GM10266 (cell line): ENCODE measurements at regions not wholly inside any gene's neighbourhood (a gene's known extent, or its start where the extent isn't known, plus 50 kb on each side); places are given as distances from the start of the nearest gene placed in this dataset.

Experiments used
- DNase-seq: peaks from one replicate; pipeline ENCODE4 v3.0.0; 2012; ENCODE audit errors: extremely low spot score
- TF ChIP-seq, protein P1 (sequence below): IDR thresholded peaks from 2 replicates; pipeline ENCODE4 v1.5.1; 2012; ENCODE audit warnings: mild to moderate bottlenecking, low read depth; ENCODE audit not compliant: control insufficient read depth, insufficient read depth; ENCODE audit errors: missing control alignments

DNA sequence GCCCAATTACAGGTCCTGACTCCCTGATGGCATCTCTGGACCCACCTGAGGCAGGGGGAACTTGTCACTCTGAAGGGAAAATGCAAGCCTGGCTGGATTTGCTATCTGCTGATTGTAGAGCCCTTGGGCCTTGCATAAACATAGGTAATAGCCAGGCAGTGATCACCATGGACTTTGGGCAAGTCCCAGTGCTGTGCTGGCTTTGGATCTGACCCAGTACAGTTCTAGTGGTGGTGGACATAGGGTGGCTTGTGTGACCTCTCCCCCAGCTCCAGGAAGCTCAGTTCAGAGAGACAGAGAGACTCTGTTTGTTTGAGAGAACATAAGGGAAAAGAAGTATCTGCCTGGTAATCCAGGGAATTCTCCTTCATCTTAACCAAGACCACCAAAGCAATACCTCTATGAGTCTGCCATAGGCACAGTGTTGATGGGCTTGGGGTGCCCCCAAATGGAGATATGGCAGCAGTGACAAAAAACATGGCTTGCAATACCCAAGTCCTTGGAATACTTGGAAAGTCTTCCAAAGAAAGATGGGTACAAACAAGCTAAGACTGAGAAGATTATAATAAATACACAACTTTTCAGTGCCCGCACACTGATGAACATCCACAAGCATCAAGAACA, 348.5 kb downstream of the PYDC2 start:
- DNase-seq, result no peak
- TF ChIP-seq, protein P1, sequence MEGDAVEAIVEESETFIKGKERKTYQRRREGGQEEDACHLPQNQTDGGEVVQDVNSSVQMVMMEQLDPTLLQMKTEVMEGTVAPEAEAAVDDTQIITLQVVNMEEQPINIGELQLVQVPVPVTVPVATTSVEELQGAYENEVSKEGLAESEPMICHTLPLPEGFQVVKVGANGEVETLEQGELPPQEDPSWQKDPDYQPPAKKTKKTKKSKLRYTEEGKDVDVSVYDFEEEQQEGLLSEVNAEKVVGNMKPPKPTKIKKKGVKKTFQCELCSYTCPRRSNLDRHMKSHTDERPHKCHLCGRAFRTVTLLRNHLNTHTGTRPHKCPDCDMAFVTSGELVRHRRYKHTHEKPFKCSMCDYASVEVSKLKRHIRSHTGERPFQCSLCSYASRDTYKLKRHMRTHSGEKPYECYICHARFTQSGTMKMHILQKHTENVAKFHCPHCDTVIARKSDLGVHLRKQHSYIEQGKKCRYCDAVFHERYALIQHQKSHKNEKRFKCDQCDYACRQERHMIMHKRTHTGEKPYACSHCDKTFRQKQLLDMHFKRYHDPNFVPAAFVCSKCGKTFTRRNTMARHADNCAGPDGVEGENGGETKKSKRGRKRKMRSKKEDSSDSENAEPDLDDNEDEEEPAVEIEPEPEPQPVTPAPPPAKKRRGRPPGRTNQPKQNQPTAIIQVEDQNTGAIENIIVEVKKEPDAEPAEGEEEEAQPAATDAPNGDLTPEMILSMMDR, result no peak

DNA sequence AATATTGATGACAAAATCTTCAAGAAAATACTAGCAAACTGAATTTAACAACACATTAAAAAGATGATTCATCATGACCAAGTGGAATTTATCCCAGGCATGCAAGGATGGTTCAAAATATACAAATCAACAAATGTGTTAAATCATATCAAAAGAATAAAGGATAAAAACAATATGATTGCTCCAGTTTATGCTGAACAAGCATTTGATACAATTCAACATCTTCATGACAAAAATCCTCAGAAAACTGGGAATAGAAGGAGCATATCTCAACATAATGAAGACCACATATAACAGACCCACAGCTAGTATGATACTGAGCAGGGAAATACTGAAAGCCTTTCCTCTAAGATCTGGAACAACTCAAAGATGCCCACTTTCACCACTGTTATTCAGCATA, 352.3 kb downstream of the PYDC2 start:
- no peak for DNase-seq
- TF ChIP-seq, protein P1, result no peak

DNA sequence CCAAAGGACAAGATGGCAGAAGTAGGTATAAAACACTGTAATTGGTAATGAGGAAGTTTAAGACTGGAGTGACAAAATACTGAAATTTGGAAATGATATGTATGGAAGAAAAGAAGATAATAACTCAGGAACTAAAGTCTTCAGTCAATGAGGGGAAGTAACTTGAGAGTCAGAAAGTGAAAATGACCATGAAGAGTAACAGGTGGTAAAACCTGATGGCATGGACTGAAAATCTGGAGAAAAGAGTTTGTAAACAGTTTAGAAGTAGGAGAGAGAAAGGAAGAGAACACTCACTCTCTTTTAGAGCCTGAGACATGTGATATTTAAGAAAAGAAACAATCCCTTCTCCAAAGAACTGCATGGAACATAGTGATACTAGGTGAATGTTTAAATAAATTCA, 387.9 kb downstream of the PYDC2 start:
- TF ChIP-seq, protein P1, result no peak
- no peak for DNase-seq

DNA sequence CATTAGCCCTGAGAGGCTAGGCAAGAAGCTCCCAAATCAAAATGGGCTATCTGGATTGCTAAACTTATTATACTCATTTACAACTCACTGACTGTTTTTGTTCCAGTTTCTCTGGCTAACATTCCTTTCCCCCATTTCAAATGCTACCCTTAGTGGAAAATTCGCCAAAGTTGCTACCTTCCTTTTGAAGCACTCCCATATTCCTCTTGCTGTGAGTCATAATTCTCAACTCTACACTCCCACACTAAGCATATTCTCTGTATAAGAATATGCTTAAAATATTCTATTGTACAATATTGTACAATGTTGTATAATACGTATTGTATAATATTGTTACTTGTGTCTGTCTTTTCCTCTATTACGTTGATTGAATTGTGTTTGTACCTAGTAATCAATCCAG, 398.6 kb downstream of the PYDC2 start:
- DNase-seq, result no peak
- TF ChIP-seq, protein P1, result no peak

DNA sequence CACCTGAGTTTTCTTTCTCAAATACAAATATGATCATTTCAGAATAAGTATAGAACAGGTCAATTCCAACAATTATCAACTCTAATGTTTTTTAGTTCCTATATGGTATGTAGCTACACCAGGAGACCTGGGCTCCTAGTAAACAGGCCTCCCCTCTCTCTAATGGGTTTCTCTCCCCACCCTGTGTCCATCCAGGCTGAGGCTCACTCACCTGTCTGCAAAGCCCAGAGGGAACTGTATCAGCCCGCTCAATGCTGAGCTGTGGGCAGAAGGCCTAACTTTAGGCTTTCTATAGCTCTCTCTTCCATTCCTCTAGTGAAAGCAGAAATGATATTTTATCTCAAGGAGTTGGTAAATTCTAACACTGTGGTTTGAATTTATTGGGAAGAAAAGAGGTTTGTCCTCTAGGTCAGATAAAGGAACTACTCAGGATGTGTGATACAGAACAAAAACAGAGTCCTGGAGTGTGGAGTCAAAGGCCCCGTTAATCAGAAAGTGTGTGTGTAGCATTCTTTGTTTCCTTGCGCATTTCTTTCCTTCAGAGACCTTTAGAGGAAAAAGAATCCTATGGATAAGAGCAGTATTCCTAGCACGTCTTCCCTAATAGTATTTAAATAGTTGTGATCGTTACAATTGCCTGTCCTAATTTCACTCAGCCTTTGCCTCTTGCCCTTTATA, 408.9 kb downstream of the PYDC2 start:
- DNase-seq, result no peak
- TF ChIP-seq, protein P1, result no peak

DNA sequence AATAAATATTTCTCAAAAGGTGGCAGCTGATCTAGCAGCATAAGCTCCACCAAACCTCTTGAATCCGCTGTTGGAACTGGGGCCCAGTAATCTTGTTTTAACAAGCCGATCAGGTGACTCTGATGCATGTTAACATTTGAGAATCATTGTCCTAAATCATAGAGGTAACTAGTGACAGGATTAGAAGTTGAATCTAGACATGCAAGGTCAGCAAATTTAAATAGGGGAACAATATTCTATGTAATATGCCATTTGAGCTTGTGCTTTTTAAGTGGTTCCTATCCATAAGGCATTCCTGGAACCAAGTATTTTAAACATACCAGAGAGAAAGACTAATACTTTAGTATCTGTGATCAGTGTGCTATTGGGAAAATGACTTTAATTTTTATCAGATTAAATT, 412.8 kb downstream of the PYDC2 start:
- TF ChIP-seq, protein P1, result no peak
- no peak for DNase-seq

DNA sequence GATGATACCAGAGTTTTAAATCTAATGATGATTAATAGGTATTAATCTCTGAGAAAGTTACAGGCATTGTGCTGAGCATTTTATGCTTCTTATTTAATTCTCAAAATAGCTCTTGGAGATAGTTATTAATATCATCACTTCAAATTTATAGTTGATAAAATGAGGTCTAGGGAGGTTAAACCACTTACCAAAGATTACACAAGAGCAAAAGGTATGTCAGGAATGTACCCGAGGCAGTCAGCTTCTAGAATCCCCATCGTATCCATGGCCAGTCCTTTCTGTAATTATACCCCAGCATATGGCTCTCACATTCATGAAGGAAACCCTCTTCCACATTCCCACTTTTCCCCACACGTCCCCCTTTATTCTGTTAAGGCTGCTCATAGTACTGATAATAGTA, 421.3 kb downstream of the PYDC2 start:
- TF ChIP-seq, protein P1, result no peak
- no peak for DNase-seq
